ENCODE measurements at regions not wholly inside any gene's neighbourhood (a gene's known extent, or its start where the extent isn't known, plus 50 kb on each side); places are given as distances from the start of the nearest gene placed in this dataset.

- DNase-seq (ENCODE audit: low read depth, low spot score) (no peak), FAIRE-seq (peak; percentile 32)
- dilution Hi-C loops (cut with MboI; ENCODE audit: extremely low pct_ligation_motif_present, low sequenced_read_pairs) = no loop called here
- no peaks in the 10 kb centered on the region for H3K36me3 ChIP-seq (ENCODE audit: control insufficient read depth in 2 of 2, extremely low read depth in 1 of 2, insufficient read depth in 2 of 2, low read length in 2 of 2)
- TF ChIP-seq CTCF (optimal IDR thresholded peaks at IDR 0.05 in 1 of 3, IDR thresholded peaks at IDR 0.05 in 1 of 3, conservative IDR thresholded peaks at IDR 0.05 in 1 of 3; ENCODE audit: extremely low read depth in 1 of 3, insufficient read depth in 2 of 3, low read length in 3 of 3) (no peak), EZH2 (IDR thresholded peaks at IDR 0.05; ENCODE audit: low read length) (no peak)
- no peak overlapping the region for H3K27ac ChIP-seq (ENCODE audit: control insufficient read depth, insufficient read depth, low read length)
- no peaks in the 10 kb centered on the region for H4K20me1 ChIP-seq (ENCODE audit: control insufficient read depth, extremely low read depth, insufficient read depth, low read length)
- H2AFZ ChIP-seq (ENCODE audit: control insufficient read depth, low read length) = no peak overlapping the region
- H3K9me1 ChIP-seq (ENCODE audit: control insufficient read depth, extremely low read depth, insufficient read depth, low read length) = no peaks in the 10 kb centered on the region
- H3K4me2 ChIP-seq (ENCODE audit: control insufficient read depth, extremely low read depth, insufficient read depth, low read depth, low read length) = no peak overlapping the region
- H3K4me1 ChIP-seq (ENCODE audit: control insufficient read depth, extremely low read depth, insufficient read depth, low read length) = peaks cover 4% of the 10 kb centered on the region
- H3K4me3 ChIP-seq (ENCODE audit: control insufficient read depth in 2 of 3, extremely low read depth in 1 of 3, insufficient read depth in 2 of 3, low read depth in 1 of 3, low read length in 3 of 3) = no peak overlapping the region
- peaks cover 4% of the 10 kb centered on the region for H3K27me3 ChIP-seq (ENCODE audit: control insufficient read depth, extremely low read depth, insufficient read depth, low read length)
- no peaks in the 10 kb centered on the region for H3K9me3 ChIP-seq (ENCODE audit: control insufficient read depth, low read depth, low read length)
- no peaks in the 10 kb centered on the region for H3K79me2 ChIP-seq (ENCODE audit: control insufficient read depth, insufficient read depth, low read length)
- no peak overlapping the region for H3K9ac ChIP-seq (ENCODE audit: control insufficient read depth, extremely low read depth, insufficient read depth, low read length)
These were observed 256.4 kb downstream of the BCL2 start for GRCh38 chr18:63063171-63063570.

GRCh38 chr18:63062246-63062645 is 257.3 kb downstream of the BCL2 start:
- TF ChIP-seq EZH2 (IDR thresholded peaks at IDR 0.05; ENCODE audit: low read length) = no peak
- TF ChIP-seq CTCF (optimal IDR thresholded peaks at IDR 0.05 in 1 of 3, IDR thresholded peaks at IDR 0.05 in 1 of 3, conservative IDR thresholded peaks at IDR 0.05 in 1 of 3; ENCODE audit: extremely low read depth in 1 of 3, insufficient read depth in 2 of 3, low read length in 3 of 3) = no peak
- H3K9me3 ChIP-seq (ENCODE audit: control insufficient read depth, low read depth, low read length) = no peaks in the 10 kb centered on the region
- no peak for DNase-seq (ENCODE audit: low read depth, low spot score)
- no peak for FAIRE-seq
- H3K4me2 ChIP-seq (ENCODE audit: control insufficient read depth, extremely low read depth, insufficient read depth, low read depth, low read length) = no peak overlapping the region
- H3K9me1 ChIP-seq (ENCODE audit: control insufficient read depth, extremely low read depth, insufficient read depth, low read length) = no peaks in the 10 kb centered on the region
- H3K27me3 ChIP-seq (ENCODE audit: control insufficient read depth, extremely low read depth, insufficient read depth, low read length) = peaks cover 4% of the 10 kb centered on the region
- H3K4me1 ChIP-seq (ENCODE audit: control insufficient read depth, extremely low read depth, insufficient read depth, low read length) = peaks cover 4% of the 10 kb centered on the region
- no peak overlapping the region for H3K4me3 ChIP-seq (ENCODE audit: control insufficient read depth in 2 of 3, extremely low read depth in 1 of 3, insufficient read depth in 2 of 3, low read depth in 1 of 3, low read length in 3 of 3)
- no peaks in the 10 kb centered on the region for H3K36me3 ChIP-seq (ENCODE audit: control insufficient read depth in 2 of 2, extremely low read depth in 1 of 2, insufficient read depth in 2 of 2, low read length in 2 of 2)
- H3K27ac ChIP-seq (ENCODE audit: control insufficient read depth, insufficient read depth, low read length) = no peak overlapping the region
- H4K20me1 ChIP-seq (ENCODE audit: control insufficient read depth, extremely low read depth, insufficient read depth, low read length) = no peaks in the 10 kb centered on the region
- H3K9ac ChIP-seq (ENCODE audit: control insufficient read depth, extremely low read depth, insufficient read depth, low read length) = no peak overlapping the region
- no peaks in the 10 kb centered on the region for H3K79me2 ChIP-seq (ENCODE audit: control insufficient read depth, insufficient read depth, low read length)
- dilution Hi-C loops (cut with MboI; ENCODE audit: extremely low pct_ligation_motif_present, low sequenced_read_pairs) = no loop called here
- no peak overlapping the region for H2AFZ ChIP-seq (ENCODE audit: control insufficient read depth, low read length)

All from keratinocyte (primary cell).